ENCODE measurements at regions not wholly inside any gene's neighbourhood (a gene's known extent, or its start where the extent isn't known, plus 50 kb on each side); places are given as distances from the start of the nearest gene placed in this dataset.

- no peak for TF ChIP-seq CTCF (IDR thresholded peaks at IDR 0.05; ENCODE audit: low read depth, low read length)
- Histone ChIP-seq H3K27ac (no peak overlapping the region), H3K27me3 (no peaks in the 10 kb centered on the region), H3K9me3 (ENCODE audit: low read depth) (no peaks in the 10 kb centered on the region), H3K36me3 (no peaks in the 10 kb centered on the region), H3K4me1 (ENCODE audit: low read depth) (no peaks in the 10 kb centered on the region), H3K4me3 (no peak overlapping the region)
- no peak for DNase-seq (ENCODE audit: low read depth in 1 of 2, low spot score in 1 of 2)
These were observed 92.2 kb upstream of the RSPO3 start for GRCh38 chr6:127026247-127026646.

- no peak overlapping the region for H3K27ac ChIP-seq
These were observed 88.4 kb upstream of the RSPO3 start for GRCh38 chr6:127030111-127030510.

GRCh38 chr6:127030836-127031235 is 87.6 kb upstream of the RSPO3 start:
- TF ChIP-seq CTCF (IDR thresholded peaks at IDR 0.05; ENCODE audit: low read depth, low read length), result no peak
- H3K27ac ChIP-seq, result no peak overlapping the region
- H3K9me3 ChIP-seq (ENCODE audit: low read depth), result no peaks in the 10 kb centered on the region
- H3K36me3 ChIP-seq, result no peaks in the 10 kb centered on the region
- H3K27me3 ChIP-seq, result no peaks in the 10 kb centered on the region
- DNase-seq (ENCODE audit: low read depth in 1 of 2, low spot score in 1 of 2), result no peak
- no peaks in the 10 kb centered on the region for H3K4me1 ChIP-seq (ENCODE audit: low read depth)
- H3K4me3 ChIP-seq, result no peak overlapping the region

More at GRCh38 chr6:127030111-127030510, 88.4 kb upstream of the RSPO3 start:
- no peaks in the 10 kb centered on the region for H3K4me1 ChIP-seq (ENCODE audit: low read depth)
- H3K27me3 ChIP-seq, result no peaks in the 10 kb centered on the region
- no peaks in the 10 kb centered on the region for H3K36me3 ChIP-seq
- no peak for DNase-seq (ENCODE audit: low read depth in 1 of 2, low spot score in 1 of 2)
- no peak overlapping the region for H3K4me3 ChIP-seq
- TF ChIP-seq CTCF (IDR thresholded peaks at IDR 0.05; ENCODE audit: low read depth, low read length), result no peak
- no peaks in the 10 kb centered on the region for H3K9me3 ChIP-seq (ENCODE audit: low read depth)

- TF ChIP-seq CTCF (IDR thresholded peaks at IDR 0.05; ENCODE audit: low read depth, low read length), result no peak
- DNase-seq (ENCODE audit: low read depth in 1 of 2, low spot score in 1 of 2), result no peak
- H3K9me3 ChIP-seq (ENCODE audit: low read depth), result no peaks in the 10 kb centered on the region
- no peak overlapping the region for H3K4me3 ChIP-seq
- no peaks in the 10 kb centered on the region for H3K36me3 ChIP-seq
- no peak overlapping the region for H3K27ac ChIP-seq
- no peaks in the 10 kb centered on the region for H3K27me3 ChIP-seq
- no peaks in the 10 kb centered on the region for H3K4me1 ChIP-seq (ENCODE audit: low read depth)
These were observed 87.0 kb upstream of the RSPO3 start for GRCh38 chr6:127031511-127031910.

GRCh38 chr6:127032971-127033370 is 85.5 kb upstream of the RSPO3 start:
- TF ChIP-seq CTCF (IDR thresholded peaks at IDR 0.05; ENCODE audit: low read depth, low read length), result no peak
- H3K9me3 ChIP-seq (ENCODE audit: low read depth), result no peaks in the 10 kb centered on the region
- no peaks in the 10 kb centered on the region for H3K27me3 ChIP-seq
- H3K27ac ChIP-seq, result no peak overlapping the region
- no peaks in the 10 kb centered on the region for H3K36me3 ChIP-seq
- no peak for DNase-seq (ENCODE audit: low read depth in 1 of 2, low spot score in 1 of 2)
- no peak overlapping the region for H3K4me3 ChIP-seq
- H3K4me1 ChIP-seq (ENCODE audit: low read depth), result no peaks in the 10 kb centered on the region

Measured in cardiac muscle cell (in vitro differentiated cells and primary cell).